WTC11 (cell line): ENCODE measurements at regions not wholly inside any gene's neighbourhood (a gene's known extent, or its start where the extent isn't known, plus 50 kb on each side); places are given as distances from the start of the nearest gene placed in this dataset.

Experiments
- ATF3 ChIP-seq: sonication (generic); formaldehyde crosslinking; conservative IDR thresholded peaks from 2 replicates; pipeline ENCODE4 v1.8.1; 2022; ENCODE audit warnings: mild to moderate bottlenecking, missing genetic modification reagents
- CBFB ChIP-seq: sonication (generic); formaldehyde crosslinking; IDR thresholded peaks from 2 replicates; pipeline ENCODE4 v1.8.1; 2022; ENCODE audit warnings: mild to moderate bottlenecking, low read depth, missing genetic modification reagents
- CREB1 ChIP-seq: sonication (generic); formaldehyde crosslinking; IDR thresholded peaks from 2 replicates; pipeline ENCODE4 v1.8.0; 2023; ENCODE audit warnings: mild to moderate bottlenecking, missing genetic modification reagents
- CTCF ChIP-seq: fragments of 200-600 bp; IDR thresholded peaks from 2 replicates; pipeline ENCODE4 v1.8.0; 2022; ENCODE audit warnings: antibody characterized with exemption
- E2F1 ChIP-seq: sonication (generic); formaldehyde crosslinking; IDR thresholded peaks from 2 replicates; pipeline ENCODE4 v1.8.0; 2022; ENCODE audit warnings: mild to moderate bottlenecking, missing genetic modification reagents
- EMX1 ChIP-seq: fragments of 250-450 bp; sonication (Bioruptor Pico); IDR thresholded peaks from 2 replicates; pipeline ENCODE4 v1.8.0; 2021; ENCODE audit warnings: mild to moderate bottlenecking
- ETV6 ChIP-seq: sonication (generic); formaldehyde crosslinking; IDR thresholded peaks from 2 replicates; pipeline ENCODE4 v1.8.1; 2022; ENCODE audit warnings: mild to moderate bottlenecking, missing genetic modification reagents
- FOXP1 ChIP-seq: sonication (generic); formaldehyde crosslinking; IDR thresholded peaks from 2 replicates; pipeline ENCODE4 v1.8.0; 2022; ENCODE audit warnings: missing genetic modification reagents, mild to moderate bottlenecking, moderate library complexity, borderline replicate concordance
- NFYB ChIP-seq: sonication (generic); formaldehyde crosslinking; conservative IDR thresholded peaks from 2 replicates; pipeline ENCODE4 v1.8.0; 2022; ENCODE audit warnings: low read depth, missing genetic modification reagents
- NR3C1 ChIP-seq: sonication (generic); formaldehyde crosslinking; conservative IDR thresholded peaks from 2 replicates; pipeline ENCODE4 v1.8.1; 2023; ENCODE audit warnings: low read depth, mild to moderate bottlenecking, missing genetic modification reagents
- PRDM15 ChIP-seq: sonication (generic); formaldehyde crosslinking; IDR thresholded peaks from 2 replicates; pipeline ENCODE4 v1.8.0; 2022; ENCODE audit warnings: missing genetic modification reagents
- TCF7 ChIP-seq: sonication (generic); formaldehyde crosslinking; IDR thresholded peaks from 2 replicates; pipeline ENCODE4 v1.8.0; 2022; ENCODE audit warnings: mild to moderate bottlenecking, low read depth, missing genetic modification reagents, moderate library complexity
- ZNF263 ChIP-seq: sonication (generic); formaldehyde crosslinking; IDR thresholded peaks from 2 replicates; pipeline ENCODE4 v1.8.1; 2022; ENCODE audit warnings: low read depth, mild to moderate bottlenecking, moderate library complexity, missing genetic modification reagents

DNA sequence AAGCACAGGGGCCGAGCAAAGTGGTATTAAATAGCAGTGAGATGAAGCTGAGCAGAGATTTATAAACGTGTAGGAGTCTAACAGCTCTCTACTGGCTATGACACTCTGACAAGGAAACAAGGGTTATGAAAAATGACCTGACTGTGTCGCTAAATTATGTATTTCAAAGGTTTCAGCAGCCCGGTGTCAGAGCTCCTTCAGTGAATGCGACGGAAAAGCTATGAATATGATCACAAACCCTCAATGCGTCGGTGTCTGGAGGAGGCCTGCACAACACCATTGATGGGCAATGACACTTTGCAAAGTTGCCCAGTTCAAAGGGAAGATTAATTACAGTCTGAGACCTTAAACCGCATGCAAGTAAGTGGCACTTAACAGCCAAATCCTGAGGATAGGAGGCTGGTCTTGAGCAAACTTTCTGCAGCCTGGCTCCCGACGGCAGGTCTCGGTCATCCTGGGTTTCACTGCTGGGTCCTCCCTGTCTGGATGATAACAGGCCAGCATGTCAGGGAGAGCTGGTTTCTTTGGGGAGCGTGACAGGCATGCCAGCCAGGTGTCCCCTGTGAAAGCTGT lies 615.1 kb upstream of the SALL3 start:
- TF ChIP-seq CTCF (no peak), CREB1 (no peak), NFYB (no peak), CBFB (no peak), NR3C1 (CRISPR knock-in tag) (no peak), E2F1 (CRISPR knock-in tag) (no peak), ETV6 (CRISPR knock-in tag) (no peak), EMX1 (no peak), ATF3 (no peak), TCF7 (no peak), FOXP1 (CRISPR knock-in tag) (no peak), ZNF263 (no peak), PRDM15 (CRISPR knock-in tag) (no peak)
